ENCODE measurements at regions not wholly inside any gene's neighbourhood (a gene's known extent, or its start where the extent isn't known, plus 50 kb on each side); places are given as distances from the start of the nearest gene placed in this dataset.

DNA sequence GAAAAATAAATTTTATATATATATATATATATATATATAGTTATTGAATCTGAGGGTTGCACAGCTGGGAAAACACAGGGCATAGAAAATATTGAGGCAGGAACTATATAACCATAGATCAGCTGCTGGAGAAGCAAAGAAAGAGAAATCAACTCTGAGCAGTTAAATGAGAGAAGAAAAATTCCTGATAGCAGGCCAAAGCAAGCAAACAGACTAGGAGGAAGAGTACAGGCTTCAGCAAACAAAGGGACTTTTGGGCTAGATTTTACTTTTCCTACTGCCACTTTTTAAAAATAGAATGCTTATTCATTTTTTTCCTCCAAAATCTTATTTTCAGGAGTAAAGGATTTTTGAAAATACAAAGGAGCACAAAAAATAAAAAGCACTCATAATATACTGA lies 216.0 kb upstream of the PRKD1 start:
- Histone ChIP-seq H3K9me3 (ENCODE audit: control insufficient read depth, low read depth, low read length) (no peaks in the 10 kb centered on the region), H2AFZ (ENCODE audit: low read length) (no peak overlapping the region), H2AK5ac (ENCODE audit: insufficient read length, low read length) (no peak overlapping the region), H3K4me2 (ENCODE audit: insufficient read depth, insufficient read length, low read length) (no peak overlapping the region), H3K18ac (ENCODE audit: insufficient read length, low read depth, low read length) (no peak overlapping the region), H3T11ph (ENCODE audit: low read length) (no peak overlapping the region), H3K79me2 (ENCODE audit: insufficient read depth, low read length) (no peaks in the 10 kb centered on the region), H2BK12ac (ENCODE audit: insufficient read length, low read depth, low read length) (no peak overlapping the region), H2BK15ac (ENCODE audit: low read depth, low read length) (no peak overlapping the region), H4K91ac (ENCODE audit: insufficient read length, low read depth, low read length) (no peak overlapping the region), H3K14ac (ENCODE audit: insufficient read depth, low read length) (no peak overlapping the region), H4K5ac (ENCODE audit: insufficient read length, low read depth, low read length) (no peak overlapping the region), H3K27me3 (ENCODE audit: insufficient read depth, low read length) (no peaks in the 10 kb centered on the region), H2BK20ac (ENCODE audit: low read depth, low read length, poor library complexity, severe bottlenecking) (no peak overlapping the region), H2BK120ac (ENCODE audit: low read depth, low read length, poor library complexity, severe bottlenecking) (no peak overlapping the region), H3K23ac (ENCODE audit: insufficient read length, low read depth, low read length) (no peak overlapping the region), H4K8ac (replicated peaks; ENCODE audit: insufficient read length, low read depth, low read length) (no peak overlapping the region), H3K56ac (ENCODE audit: insufficient read length, low read depth, low read length) (no peak overlapping the region), H3K4me1 (ENCODE audit: insufficient read depth, low read length) (no peaks in the 10 kb centered on the region), H3K27ac (ENCODE audit: insufficient read length, low read depth, low read length) (no peak overlapping the region), H3K79me1 (ENCODE audit: insufficient read depth, low read depth, low read length, poor library complexity, severe bottlenecking) (no peaks in the 10 kb centered on the region), H3K4ac (ENCODE audit: low read depth, low read length) (no peak overlapping the region), H3K9ac (ENCODE audit: extremely low read depth, insufficient read length, low read length) (no peak overlapping the region), H2BK5ac (ENCODE audit: insufficient read length, low read length) (no peak overlapping the region), H3K23me2 (ENCODE audit: insufficient read length, low read depth, low read length, poor library complexity, severe bottlenecking) (no peaks in the 10 kb centered on the region), H4K20me1 (ENCODE audit: control insufficient read depth, insufficient read depth, insufficient read length) (no peaks in the 10 kb centered on the region)
- Mint-ChIP-seq H3K4me1 (no peaks in the 10 kb centered on the region), H3K27me3 (ENCODE audit: low read depth) (peaks cover 1% of the 10 kb centered on the region; the same call in 1 of the 2 replicates), H3K36me3 (ENCODE audit: insufficient read depth in 1 of 3, low read depth in 3 of 3) (peaks cover 0 to 24% (median 4%) of the 10 kb centered on the region in 3 experiments; a peak in 3 of 7 replicates), H3K4me3 (no peak overlapping the region), H3K27ac (no peak overlapping the region), H3K9me3 (peaks cover 22 to 24% of the 10 kb centered on the region in 2 experiments)
- no peak for DNase-seq
- TF ChIP-seq, protein P1, sequence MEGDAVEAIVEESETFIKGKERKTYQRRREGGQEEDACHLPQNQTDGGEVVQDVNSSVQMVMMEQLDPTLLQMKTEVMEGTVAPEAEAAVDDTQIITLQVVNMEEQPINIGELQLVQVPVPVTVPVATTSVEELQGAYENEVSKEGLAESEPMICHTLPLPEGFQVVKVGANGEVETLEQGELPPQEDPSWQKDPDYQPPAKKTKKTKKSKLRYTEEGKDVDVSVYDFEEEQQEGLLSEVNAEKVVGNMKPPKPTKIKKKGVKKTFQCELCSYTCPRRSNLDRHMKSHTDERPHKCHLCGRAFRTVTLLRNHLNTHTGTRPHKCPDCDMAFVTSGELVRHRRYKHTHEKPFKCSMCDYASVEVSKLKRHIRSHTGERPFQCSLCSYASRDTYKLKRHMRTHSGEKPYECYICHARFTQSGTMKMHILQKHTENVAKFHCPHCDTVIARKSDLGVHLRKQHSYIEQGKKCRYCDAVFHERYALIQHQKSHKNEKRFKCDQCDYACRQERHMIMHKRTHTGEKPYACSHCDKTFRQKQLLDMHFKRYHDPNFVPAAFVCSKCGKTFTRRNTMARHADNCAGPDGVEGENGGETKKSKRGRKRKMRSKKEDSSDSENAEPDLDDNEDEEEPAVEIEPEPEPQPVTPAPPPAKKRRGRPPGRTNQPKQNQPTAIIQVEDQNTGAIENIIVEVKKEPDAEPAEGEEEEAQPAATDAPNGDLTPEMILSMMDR (conservative IDR thresholded peaks at IDR 0.05): no peak

Measured in H9 (cell line).